DMS114 treated with DMSO at 0.1 percent for 48 hours (cell line): ENCODE measurements at regions not wholly inside any gene's neighbourhood (a gene's known extent, or its start where the extent isn't known, plus 50 kb on each side); places are given as distances from the start of the nearest gene placed in this dataset.

Experiments used
- DNase-seq: peaks from one replicate; lab custom pipeline; 2025; ENCODE audit not compliant: unreplicated experiment; lab: John Stamatoyannopoulos, UW

- DNase-seq, result no peak
Observed at GRCh38 chr17:33403194-33403593, 110.1 kb upstream of the ASIC2 start.

GRCh38 chr17:33404070-33404819, 111.2 kb upstream of the ASIC2 start:
- DNase-seq, result no peak

GRCh38 chr17:33416131-33416530, 123.0 kb upstream of the ASIC2 start:
- DNase-seq, result no peak

- DNase-seq, result no peak
Observed at GRCh38 chr17:33421933-33422332, 128.8 kb upstream of the ASIC2 start.

- no peak for DNase-seq
Observed at GRCh38 chr17:33433581-33433980, 140.5 kb upstream of the ASIC2 start.

GRCh38 chr17:33434841-33435240, 141.7 kb upstream of the ASIC2 start:
- no peak for DNase-seq

- no peak for DNase-seq
Observed at GRCh38 chr17:33435721-33436301, 142.7 kb upstream of the ASIC2 start.

- DNase-seq, result no peak
Observed at GRCh38 chr17:33436321-33436720, 143.2 kb upstream of the ASIC2 start.

- DNase-seq, result no peak
Observed at GRCh38 chr17:33438139-33438538, 145.0 kb upstream of the ASIC2 start.

- no peak for DNase-seq
Observed at GRCh38 chr17:33438578-33438977, 145.5 kb upstream of the ASIC2 start.

- DNase-seq, result no peak
Observed at GRCh38 chr17:33442320-33442719, 149.2 kb upstream of the ASIC2 start.

GRCh38 chr17:33444731-33445130, 151.6 kb upstream of the ASIC2 start:
- DNase-seq, result no peak

GRCh38 chr17:33447090-33447489, 154.0 kb upstream of the ASIC2 start:
- DNase-seq, result no peak

GRCh38 chr17:33451221-33451620, 158.1 kb upstream of the ASIC2 start:
- DNase-seq, result no peak

- no peak for DNase-seq
Observed at GRCh38 chr17:33457477-33457876, 164.4 kb upstream of the ASIC2 start.

GRCh38 chr17:33459078-33459940, 166.2 kb upstream of the ASIC2 start:
- DNase-seq, result no peak

- DNase-seq, result no peak
Observed at GRCh38 chr17:33460781-33461450, 167.8 kb upstream of the ASIC2 start.

GRCh38 chr17:33463887-33464286, 170.8 kb upstream of the ASIC2 start:
- DNase-seq, result no peak

GRCh38 chr17:33464669-33465280, 171.7 kb upstream of the ASIC2 start:
- DNase-seq, result no peak

- no peak for DNase-seq
Observed at GRCh38 chr17:33469421-33469820, 176.3 kb upstream of the ASIC2 start.

GRCh38 chr17:33469911-33470310, 176.8 kb upstream of the ASIC2 start:
- no peak for DNase-seq
